ENCODE measurements at regions not wholly inside any gene's neighbourhood (a gene's known extent, or its start where the extent isn't known, plus 50 kb on each side); places are given as distances from the start of the nearest gene placed in this dataset.
A peak's percentile ranks its signal among the peaks of the same experiment; 100 is the strongest.

DNA sequence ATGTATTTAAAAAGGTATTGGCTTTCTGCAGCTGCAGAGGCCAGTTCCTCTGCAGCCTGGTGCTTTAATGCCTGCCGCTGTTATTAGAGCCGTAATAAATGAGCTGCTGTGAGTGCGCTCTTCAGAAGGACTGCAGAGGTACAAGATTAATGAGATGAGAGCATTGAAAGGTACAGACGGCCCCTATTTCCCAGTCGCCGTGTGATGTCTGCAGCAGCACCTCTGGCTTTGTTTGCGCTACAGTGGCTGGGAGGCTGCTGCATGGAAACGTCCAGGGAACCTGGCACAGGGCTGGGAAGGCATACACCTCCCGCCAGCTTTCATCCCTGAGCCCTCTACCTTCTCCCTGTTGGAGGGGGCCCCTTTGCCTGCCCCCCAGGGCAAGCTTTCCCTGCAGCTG is 383.8 kb upstream of the ZMIZ1 start:
- no peak for DNase-seq (ENCODE audit: low read depth in 2 of 2)

DNA sequence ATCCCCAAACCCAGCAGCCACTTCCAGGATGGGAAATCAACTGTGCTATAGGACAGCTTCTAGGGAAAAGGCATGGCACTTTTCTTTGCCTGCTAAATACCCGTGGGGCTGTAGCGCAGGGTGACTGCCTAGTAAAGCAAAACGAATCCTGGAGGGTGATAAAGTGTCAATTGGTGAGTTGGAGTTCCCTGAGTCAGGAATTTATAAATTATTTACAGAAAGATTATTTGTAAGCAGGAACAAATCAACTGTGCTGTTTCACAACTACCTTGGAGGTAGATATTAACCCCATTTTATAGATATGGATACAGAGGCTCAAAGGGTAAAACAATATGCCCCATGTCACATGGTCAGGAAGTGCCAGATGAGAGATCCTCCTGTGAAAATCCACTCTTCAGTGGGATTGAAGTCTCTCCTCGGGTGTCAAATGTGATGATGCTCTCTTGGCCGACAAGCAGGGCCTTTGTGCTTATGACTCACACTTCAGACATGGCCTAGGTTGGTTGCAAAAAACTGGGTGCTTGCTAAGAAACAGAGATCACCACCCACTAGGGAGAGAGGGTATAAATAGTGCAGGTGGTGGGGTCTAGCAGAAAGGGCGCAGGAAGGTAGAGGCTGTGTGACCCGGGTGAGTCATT is 383.2 kb upstream of the ZMIZ1 start:
- no peak for DNase-seq (ENCODE audit: low read depth in 2 of 2)

DNA sequence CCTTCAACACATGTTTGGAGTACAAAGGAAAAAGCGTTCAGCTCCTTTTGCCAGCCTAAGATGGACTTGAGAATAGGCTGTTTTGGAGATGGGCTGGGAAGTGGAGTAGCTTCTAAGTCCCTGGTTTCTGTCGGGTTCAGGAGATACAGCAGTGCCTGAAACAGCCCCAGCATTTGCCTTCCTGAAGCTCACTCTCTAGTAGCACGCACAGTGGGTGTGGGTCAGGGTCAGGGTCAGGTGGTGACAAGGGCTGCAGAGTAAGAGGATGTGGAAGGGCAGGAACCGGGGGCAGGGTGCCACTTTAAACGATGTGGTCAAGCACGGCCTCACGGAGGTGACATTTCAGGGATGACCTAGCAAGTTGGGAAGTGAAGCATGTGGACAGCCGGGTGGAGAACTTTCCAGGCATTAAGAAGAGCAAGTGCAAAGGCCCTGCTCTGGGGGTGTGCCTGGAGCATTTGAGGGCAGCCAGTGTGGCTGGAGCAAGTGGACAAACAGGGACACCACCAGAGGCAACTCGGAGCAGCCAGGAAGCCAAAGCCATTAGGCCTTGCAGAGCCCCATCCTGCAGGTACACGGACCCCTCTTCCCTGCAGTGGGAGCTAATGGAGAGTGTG is 382.2 kb upstream of the ZMIZ1 start:
- no peak for DNase-seq (ENCODE audit: low read depth in 2 of 2)

GRCh38 chr10:78687626-78688025 is 381.1 kb upstream of the ZMIZ1 start:
- peak in 1 of 2 experiments; percentile 43 for DNase-seq (ENCODE audit: low read depth in 2 of 2)

- DNase-seq (ENCODE audit: low read depth in 2 of 2) = no peak
Measured at GRCh38 chr10:78688230-78688900, 380.4 kb upstream of the ZMIZ1 start.

DNA sequence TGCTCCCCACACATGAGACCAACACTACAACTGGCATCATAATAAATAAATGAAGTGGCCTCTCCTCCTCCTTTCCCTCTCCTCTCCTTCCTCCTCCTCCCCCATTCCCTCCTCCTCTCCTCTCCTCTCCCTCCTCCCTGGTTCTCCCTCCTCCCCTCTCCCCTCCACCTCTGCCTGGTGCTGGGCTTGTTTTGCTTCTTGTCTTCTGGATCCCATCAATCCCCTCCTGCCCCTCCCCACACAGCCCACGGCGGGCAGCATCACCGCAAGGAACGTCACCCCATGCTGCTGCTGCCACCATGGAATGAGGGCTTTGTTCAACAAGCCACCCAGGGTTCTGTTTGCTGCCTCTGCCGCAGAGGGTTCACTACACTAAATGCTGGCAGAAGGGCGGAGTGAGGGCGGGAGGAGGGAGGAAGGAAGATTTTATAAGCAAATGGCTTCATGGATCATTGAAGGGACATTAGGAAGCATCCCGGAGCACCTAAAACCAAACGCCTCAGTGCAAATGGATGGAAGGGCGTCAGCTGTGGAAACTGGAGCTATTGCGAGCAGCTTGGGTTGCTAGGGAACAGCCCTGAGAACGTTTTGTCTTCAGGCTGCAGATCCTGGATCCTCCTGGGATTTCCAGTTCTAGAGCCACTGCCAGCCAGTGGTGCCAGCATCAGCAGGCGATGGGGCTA is 379.7 kb upstream of the ZMIZ1 start:
- DNase-seq (ENCODE audit: low read depth in 2 of 2) = no peak

- DNase-seq (ENCODE audit: low read depth in 2 of 2) = no peak
Measured at GRCh38 chr10:78689584-78689935, 379.2 kb upstream of the ZMIZ1 start.

GRCh38 chr10:78690354-78691111 is 378.2 kb upstream of the ZMIZ1 start:
- DNase-seq (ENCODE audit: low read depth in 2 of 2) = no peak

DNA sequence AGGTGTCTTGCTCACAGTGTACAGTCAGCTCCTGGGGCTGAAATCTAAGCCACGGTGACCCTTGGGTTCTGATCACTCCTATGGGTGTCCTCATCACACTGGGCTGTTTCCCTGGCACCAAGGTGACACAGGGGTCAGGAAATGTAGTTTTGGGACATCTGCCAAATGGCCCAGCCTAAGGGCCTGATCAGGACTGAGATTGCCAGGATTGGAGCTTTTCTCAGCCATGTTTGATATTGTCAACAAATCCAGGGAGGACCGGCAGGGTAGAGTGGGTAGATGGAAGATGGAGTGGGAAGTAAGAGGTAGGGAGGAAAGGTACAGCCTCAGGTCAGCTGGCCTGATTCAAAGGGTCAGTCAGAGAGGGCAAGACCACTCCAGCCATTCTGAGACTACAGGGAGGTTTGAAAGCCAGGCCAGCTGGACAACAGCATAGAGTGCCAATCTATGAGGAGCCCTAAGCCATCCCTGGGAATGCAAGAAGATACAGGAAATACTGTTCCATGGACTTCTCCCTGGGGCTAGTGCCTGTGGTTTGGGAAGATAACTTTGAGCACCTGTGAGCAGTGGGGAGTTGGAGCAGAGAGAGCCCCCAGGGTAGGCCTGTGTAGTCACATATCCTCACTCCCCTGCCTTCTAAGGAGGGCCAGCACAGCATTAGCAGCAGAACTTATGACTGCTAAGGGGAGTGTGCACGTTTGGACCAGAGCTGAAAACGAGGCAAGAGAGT is 377.3 kb upstream of the ZMIZ1 start:
- DNase-seq (ENCODE audit: low read depth in 2 of 2) = no peak

DNA sequence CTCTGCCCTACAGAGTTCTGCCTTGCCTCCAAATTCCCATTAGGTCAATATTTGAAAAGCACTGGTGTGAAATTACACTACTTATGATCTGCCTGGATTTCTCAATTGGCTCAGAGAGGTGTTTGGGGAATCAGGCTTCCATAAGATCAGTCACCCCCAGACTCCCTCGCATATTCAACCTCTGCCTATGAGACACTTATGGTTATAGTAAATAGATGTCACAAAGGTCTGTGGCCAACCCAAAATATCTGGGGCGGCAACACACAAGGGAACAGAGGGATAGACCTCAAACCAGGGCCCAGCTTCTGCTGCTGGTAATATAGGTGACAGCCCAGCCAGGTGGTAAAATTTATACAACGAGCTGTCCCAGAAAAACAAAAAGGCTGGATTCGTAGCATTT is 376.7 kb upstream of the ZMIZ1 start:
- DNase-seq (ENCODE audit: low read depth in 2 of 2) = no peak

DNA sequence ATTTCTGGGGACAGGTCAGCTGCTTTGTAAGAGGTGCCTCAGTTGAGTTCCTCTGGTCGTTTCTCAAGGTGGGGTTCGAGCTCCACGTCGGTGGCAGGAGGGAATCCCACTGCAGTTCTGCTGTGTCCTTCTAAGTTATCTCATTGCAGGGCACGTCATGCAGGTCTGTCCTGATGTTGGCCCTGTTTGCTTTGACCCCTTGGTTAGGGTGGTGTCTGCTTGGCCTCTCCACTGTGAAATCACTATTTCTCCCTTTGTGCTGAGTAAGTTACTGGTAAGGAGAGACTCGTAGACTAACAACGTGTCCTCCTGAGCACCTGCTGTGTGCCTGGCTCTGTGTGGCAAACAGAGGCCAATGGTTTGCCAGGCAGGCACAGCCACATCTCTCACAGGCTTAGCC is 372.9 kb upstream of the ZMIZ1 start:
- DNase-seq (ENCODE audit: low read depth in 2 of 2) = no peak

- no peak for DNase-seq (ENCODE audit: low read depth in 2 of 2)
Measured at GRCh38 chr10:78696791-78697395, 371.9 kb upstream of the ZMIZ1 start.

GRCh38 chr10:78699971-78700370 is 368.8 kb upstream of the ZMIZ1 start:
- no peak for DNase-seq (ENCODE audit: low read depth in 2 of 2)

GRCh38 chr10:78700413-78700812 is 368.4 kb upstream of the ZMIZ1 start:
- DNase-seq (ENCODE audit: low read depth in 2 of 2) = no peak

- no peak for DNase-seq (ENCODE audit: low read depth in 2 of 2)
Measured at GRCh38 chr10:78700816-78701520, 367.8 kb upstream of the ZMIZ1 start.

GRCh38 chr10:78702186-78702585 is 366.6 kb upstream of the ZMIZ1 start:
- DNase-seq (ENCODE audit: low read depth in 2 of 2) = no peak

DNA sequence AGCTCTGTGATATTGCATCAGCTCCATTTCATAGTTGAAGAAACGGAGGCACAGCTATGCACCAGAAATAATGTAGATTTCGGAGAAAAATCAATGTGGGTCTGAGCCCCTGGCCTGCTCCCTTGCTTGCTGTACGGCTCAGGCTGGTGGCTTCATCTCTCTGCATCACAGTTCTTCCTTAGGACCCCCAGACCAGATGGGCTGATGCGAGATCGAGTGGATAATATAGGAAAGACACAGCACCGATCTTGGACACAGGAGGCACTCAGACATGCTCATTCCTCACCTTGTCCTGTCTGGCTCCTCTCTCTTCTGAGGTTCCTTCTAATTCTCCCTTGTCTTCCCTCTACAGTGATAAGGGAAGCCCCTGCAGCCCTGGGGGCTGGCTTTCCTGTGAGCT is 365.9 kb upstream of the ZMIZ1 start:
- no peak for DNase-seq (ENCODE audit: low read depth in 2 of 2)

- no peak for DNase-seq (ENCODE audit: low read depth in 2 of 2)
Measured at GRCh38 chr10:78703593-78703992, 365.2 kb upstream of the ZMIZ1 start.

GRCh38 chr10:78706256-78706655 is 362.5 kb upstream of the ZMIZ1 start:
- DNase-seq (ENCODE audit: low read depth in 2 of 2) = no peak

Measured in fibroblast of skin of left quadriceps (primary cell).